WERI-Rb-1 (cell line): ENCODE measurements at regions not wholly inside any gene's neighbourhood (a gene's known extent, or its start where the extent isn't known, plus 50 kb on each side); places are given as distances from the start of the nearest gene placed in this dataset.
A peak's percentile ranks its signal among the peaks of the same experiment; 100 is the strongest.

ENCODE experiments used
- DNase-seq: peaks from one replicate; pipeline ENCODE4 v3.0.0-alpha.2; 2020
- H3K27ac ChIP-seq: fragments of 250-450 bp; sonication (Bioruptor Pico); 2 replicates; pipeline ENCODE4 v1.5.1; 2020; ENCODE audit warnings: mild to moderate bottlenecking, moderate library complexity
- H3K27me3 ChIP-seq: fragments of 250-450 bp; sonication (Bioruptor Pico); 2 replicates; pipeline ENCODE4 v1.5.1; 2021; ENCODE audit warnings: mild to moderate bottlenecking, low read depth, moderate library complexity; ENCODE audit not compliant: insufficient read depth, severe bottlenecking
- H3K36me3 ChIP-seq: fragments of 250-450 bp; sonication (Bioruptor Pico); 2 replicates; pipeline ENCODE4 v1.5.1; 2020; ENCODE audit warnings: mild to moderate bottlenecking, moderate library complexity
- H3K4me3 ChIP-seq: 2 replicates; pipeline ENCODE4 v1.5.1; 2011; ENCODE audit warnings: low read depth, mild to moderate bottlenecking, control low read depth, low read length
- H3K9me3 ChIP-seq: fragments of 250-450 bp; sonication (Bioruptor Pico); 2 replicates; pipeline ENCODE4 v1.5.1; 2021; ENCODE audit warnings: mild to moderate bottlenecking, moderate library complexity; ENCODE audit not compliant: severe bottlenecking
- CTCF ChIP-seq: IDR thresholded peaks from 2 replicates; pipeline ENCODE4 v1.5.1; 2011; ENCODE audit warnings: low read depth, mild to moderate bottlenecking, control low read depth, inconsistent platforms, low read length

GRCh38 chr7:155163696-155164095 is 93.6 kb downstream of the HTR5A start:
- Histone ChIP-seq H3K4me3 (no peak overlapping the region), H3K36me3 (no peaks in the 10 kb centered on the region), H3K27me3 (no peaks in the 10 kb centered on the region), H3K9me3 (peaks cover 5% of the 10 kb centered on the region), H3K27ac (no peak overlapping the region; the same call in 1 of the 2 replicates)
- TF ChIP-seq CTCF, result no peak
- DNase-seq, result no peak

GRCh38 chr7:155164316-155164715 is 94.2 kb downstream of the HTR5A start:
- Histone ChIP-seq H3K36me3 (no peaks in the 10 kb centered on the region), H3K27me3 (no peaks in the 10 kb centered on the region), H3K9me3 (peaks cover 3% of the 10 kb centered on the region), H3K27ac (no peak overlapping the region; the same call in 1 of the 2 replicates), H3K4me3 (no peak overlapping the region)
- no peak for TF ChIP-seq CTCF
- no peak for DNase-seq

- H3K27ac ChIP-seq, result peak overlapping the region; percentile 83
- peak; percentile 94 for DNase-seq
Observed at GRCh38 chr7:155166108-155166507, 96.0 kb downstream of the HTR5A start.

GRCh38 chr7:155166673-155167370 is 96.7 kb downstream of the HTR5A start:
- Histone ChIP-seq H3K4me3 (no peak overlapping the region), H3K27me3 (no peaks in the 10 kb centered on the region), H3K9me3 (peaks cover 3% of the 10 kb centered on the region), H3K36me3 (no peaks in the 10 kb centered on the region), H3K27ac (peak overlapping the region; percentile 83)
- no peak for TF ChIP-seq CTCF
- no peak for DNase-seq

More at GRCh38 chr7:155166108-155166507, 96.0 kb downstream of the HTR5A start:
- no peak for TF ChIP-seq CTCF
- Histone ChIP-seq H3K9me3 (peaks cover 3% of the 10 kb centered on the region), H3K27me3 (no peaks in the 10 kb centered on the region), H3K36me3 (no peaks in the 10 kb centered on the region), H3K4me3 (no peak overlapping the region)

- H3K4me3 ChIP-seq, result no peak overlapping the region
- H3K27ac ChIP-seq, result no peak overlapping the region; the same call in 1 of the 2 replicates
- H3K9me3 ChIP-seq, result peaks cover 3% of the 10 kb centered on the region
- TF ChIP-seq CTCF, result no peak
- no peaks in the 10 kb centered on the region for H3K36me3 ChIP-seq
- no peaks in the 10 kb centered on the region for H3K27me3 ChIP-seq
- DNase-seq, result no peak
Observed at GRCh38 chr7:155167706-155168365, 97.7 kb downstream of the HTR5A start.
